ENCODE measurements at regions not wholly inside any gene's neighbourhood (a gene's known extent, or its start where the extent isn't known, plus 50 kb on each side); places are given as distances from the start of the nearest gene placed in this dataset.
A peak's percentile ranks its signal among the peaks of the same experiment; 100 is the strongest.

DNA sequence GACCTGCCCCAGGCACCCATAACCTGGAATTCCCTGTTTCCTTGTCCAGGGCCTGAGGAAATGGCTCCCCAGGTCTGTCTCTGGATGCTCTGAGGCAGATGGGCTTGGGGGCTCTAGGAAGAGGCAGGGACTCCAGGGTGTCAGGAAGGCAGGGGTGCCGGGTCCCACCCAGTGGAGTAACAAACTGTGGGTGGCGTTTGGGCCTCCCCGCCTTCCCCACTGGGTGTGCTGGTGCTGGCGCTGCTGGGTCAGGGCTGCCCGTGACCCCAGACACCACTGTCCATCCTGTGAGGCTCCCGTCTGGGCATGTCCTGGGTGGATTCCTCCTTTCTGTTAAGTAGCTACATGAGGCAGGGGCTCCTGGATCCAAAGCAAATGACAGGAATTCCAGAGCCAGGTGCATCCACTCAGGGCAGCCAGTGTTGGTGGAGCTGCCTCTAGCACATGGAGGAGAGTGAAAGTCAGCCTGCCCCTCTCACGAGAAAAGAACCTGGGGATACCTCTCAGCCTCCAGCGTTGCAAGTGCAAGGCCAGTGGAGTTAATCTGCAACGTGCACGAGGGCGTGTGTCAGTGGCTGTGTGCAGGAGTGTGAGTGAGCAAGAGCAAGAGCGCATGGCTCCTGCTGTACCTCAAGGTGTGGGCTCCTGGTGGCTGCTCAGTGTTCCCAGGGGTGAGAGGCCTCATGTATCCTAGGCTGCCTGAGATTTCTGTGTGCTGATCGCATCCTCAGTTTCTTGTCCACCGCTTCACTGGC, 403.1 kb downstream of the TMEM121 start:
- DNase-seq (ENCODE audit: low read depth, low spot score), result no peak
- Histone ChIP-seq H3K4me1 (ENCODE audit: insufficient read depth, insufficient read length) (no peaks in the 10 kb centered on the region), H3K4me3 (ENCODE audit: insufficient read length, low read depth) (no peak overlapping the region), H3K36me3 (ENCODE audit: insufficient read depth, insufficient read length, low read length) (no peaks in the 10 kb centered on the region), H3K9ac (ENCODE audit: insufficient read length, low read depth) (no peak overlapping the region), H3K9me3 (ENCODE audit: insufficient read depth, low read length) (0 out of 2 replicates have a peak, but pooled peaks cover under 1% of the 10 kb centered on the region), H3K27me3 (ENCODE audit: insufficient read depth, insufficient read length) (no peaks in the 10 kb centered on the region)
- TF ChIP-seq ZNF274 (IDR thresholded peaks at IDR 0.05; ENCODE audit: low read depth, low read length), result no peak
- no peak for TF ChIP-seq SUZ12 (IDR thresholded peaks at IDR 0.05; ENCODE audit: extremely low read depth, insufficient read depth, insufficient read length)
- TF ChIP-seq YY1 (IDR thresholded peaks at IDR 0.05; ENCODE audit: insufficient read depth, insufficient read length), result no peak

DNA sequence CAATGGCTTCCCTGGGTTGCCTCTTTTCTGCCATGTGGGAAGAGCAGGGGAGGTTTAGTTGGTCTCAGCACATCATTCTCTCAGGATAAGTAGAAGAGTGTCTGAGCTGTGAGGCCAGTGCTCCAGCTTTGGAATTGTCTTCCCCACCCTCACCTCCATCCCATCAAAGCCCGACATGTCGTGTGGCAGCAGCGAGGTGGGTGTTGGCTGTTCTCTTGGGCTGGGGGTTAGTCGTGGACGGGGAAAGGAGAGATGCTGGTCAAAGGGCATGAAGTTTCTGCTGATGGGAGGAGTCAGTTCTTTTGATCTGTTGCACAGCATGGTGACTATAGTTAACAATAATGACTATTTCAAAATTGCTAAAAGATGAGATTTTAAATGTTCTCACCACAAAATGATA, 404.2 kb downstream of the TMEM121 start:
- Histone ChIP-seq H3K36me3 (ENCODE audit: insufficient read depth, insufficient read length, low read length) (no peaks in the 10 kb centered on the region), H3K4me1 (ENCODE audit: insufficient read depth, insufficient read length) (no peaks in the 10 kb centered on the region), H3K9me3 (ENCODE audit: insufficient read depth, low read length) (peaks cover 11% of the 10 kb centered on the region; the same call in 1 of the 2 replicates), H3K27me3 (ENCODE audit: insufficient read depth, insufficient read length) (no peaks in the 10 kb centered on the region), H3K9ac (ENCODE audit: insufficient read length, low read depth) (no peak overlapping the region), H3K4me3 (ENCODE audit: insufficient read length, low read depth) (no peak overlapping the region)
- DNase-seq (ENCODE audit: low read depth, low spot score), result no peak
- TF ChIP-seq ZNF274 (IDR thresholded peaks at IDR 0.05; ENCODE audit: low read depth, low read length), result no peak
- no peak for TF ChIP-seq SUZ12 (IDR thresholded peaks at IDR 0.05; ENCODE audit: extremely low read depth, insufficient read depth, insufficient read length)
- no peak for TF ChIP-seq YY1 (IDR thresholded peaks at IDR 0.05; ENCODE audit: insufficient read depth, insufficient read length)

- DNase-seq (ENCODE audit: low read depth, low spot score), result no peak
- no peaks in the 10 kb centered on the region for H3K4me1 ChIP-seq (ENCODE audit: insufficient read depth, insufficient read length)
- no peak overlapping the region for H3K9ac ChIP-seq (ENCODE audit: insufficient read length, low read depth)
- no peak for TF ChIP-seq YY1 (IDR thresholded peaks at IDR 0.05; ENCODE audit: insufficient read depth, insufficient read length)
- no peak for TF ChIP-seq SUZ12 (IDR thresholded peaks at IDR 0.05; ENCODE audit: extremely low read depth, insufficient read depth, insufficient read length)
- no peak for TF ChIP-seq ZNF274 (IDR thresholded peaks at IDR 0.05; ENCODE audit: low read depth, low read length)
- peaks cover 11% of the 10 kb centered on the region; the same call in 1 of the 2 replicates for H3K9me3 ChIP-seq (ENCODE audit: insufficient read depth, low read length)
- H3K36me3 ChIP-seq (ENCODE audit: insufficient read depth, insufficient read length, low read length), result no peaks in the 10 kb centered on the region
- no peaks in the 10 kb centered on the region for H3K27me3 ChIP-seq (ENCODE audit: insufficient read depth, insufficient read length)
- no peak overlapping the region for H3K4me3 ChIP-seq (ENCODE audit: insufficient read length, low read depth)
Measured at GRCh38 chr14:105931808-105932483, 405.6 kb downstream of the TMEM121 start.

GRCh38 chr14:105933238-105933637, 406.9 kb downstream of the TMEM121 start:
- DNase-seq (ENCODE audit: low read depth, low spot score), result no peak
- H3K9ac ChIP-seq (ENCODE audit: insufficient read length, low read depth), result no peak overlapping the region
- H3K27me3 ChIP-seq (ENCODE audit: insufficient read depth, insufficient read length), result no peaks in the 10 kb centered on the region
- peaks cover 11% of the 10 kb centered on the region; the same call in 1 of the 2 replicates for H3K9me3 ChIP-seq (ENCODE audit: insufficient read depth, low read length)
- no peak for TF ChIP-seq SUZ12 (IDR thresholded peaks at IDR 0.05; ENCODE audit: extremely low read depth, insufficient read depth, insufficient read length)
- TF ChIP-seq ZNF274 (IDR thresholded peaks at IDR 0.05; ENCODE audit: low read depth, low read length), result no peak
- TF ChIP-seq YY1 (IDR thresholded peaks at IDR 0.05; ENCODE audit: insufficient read depth, insufficient read length), result no peak
- no peak overlapping the region for H3K4me3 ChIP-seq (ENCODE audit: insufficient read length, low read depth)
- no peaks in the 10 kb centered on the region for H3K36me3 ChIP-seq (ENCODE audit: insufficient read depth, insufficient read length, low read length)
- H3K4me1 ChIP-seq (ENCODE audit: insufficient read depth, insufficient read length), result no peaks in the 10 kb centered on the region

GRCh38 chr14:105935384-105935783, 409.0 kb downstream of the TMEM121 start:
- DNase-seq (ENCODE audit: low read depth, low spot score), result no peak
- Histone ChIP-seq H3K9ac (ENCODE audit: insufficient read length, low read depth) (no peak overlapping the region), H3K4me1 (ENCODE audit: insufficient read depth, insufficient read length) (no peaks in the 10 kb centered on the region), H3K4me3 (ENCODE audit: insufficient read length, low read depth) (no peak overlapping the region), H3K9me3 (ENCODE audit: insufficient read depth, low read length) (peaks cover 11% of the 10 kb centered on the region; the same call in 1 of the 2 replicates), H3K27me3 (ENCODE audit: insufficient read depth, insufficient read length) (no peaks in the 10 kb centered on the region), H3K36me3 (ENCODE audit: insufficient read depth, insufficient read length, low read length) (no peaks in the 10 kb centered on the region)
- no peak for TF ChIP-seq SUZ12 (IDR thresholded peaks at IDR 0.05; ENCODE audit: extremely low read depth, insufficient read depth, insufficient read length)
- TF ChIP-seq YY1 (IDR thresholded peaks at IDR 0.05; ENCODE audit: insufficient read depth, insufficient read length), result no peak
- TF ChIP-seq ZNF274 (IDR thresholded peaks at IDR 0.05; ENCODE audit: low read depth, low read length), result no peak

GRCh38 chr14:105937253-105938054, 411.1 kb downstream of the TMEM121 start:
- H3K4me1 ChIP-seq (ENCODE audit: insufficient read depth, insufficient read length), result no peaks in the 10 kb centered on the region
- H3K9ac ChIP-seq (ENCODE audit: insufficient read length, low read depth), result no peak overlapping the region
- DNase-seq (ENCODE audit: low read depth, low spot score), result peak; percentile 40
- no peaks in the 10 kb centered on the region for H3K27me3 ChIP-seq (ENCODE audit: insufficient read depth, insufficient read length)
- H3K9me3 ChIP-seq (ENCODE audit: insufficient read depth, low read length), result peaks cover 11% of the 10 kb centered on the region; the same call in 1 of the 2 replicates
- TF ChIP-seq YY1 (IDR thresholded peaks at IDR 0.05; ENCODE audit: insufficient read depth, insufficient read length) (no peak), SUZ12 (IDR thresholded peaks at IDR 0.05; ENCODE audit: extremely low read depth, insufficient read depth, insufficient read length) (no peak), ZNF274 (IDR thresholded peaks at IDR 0.05; ENCODE audit: low read depth, low read length) (no peak)
- H3K4me3 ChIP-seq (ENCODE audit: insufficient read length, low read depth), result no peak overlapping the region
- no peaks in the 10 kb centered on the region for H3K36me3 ChIP-seq (ENCODE audit: insufficient read depth, insufficient read length, low read length)

Data from NT2/D1 (cell line).